HG03378 (cell line): ENCODE measurements at regions not wholly inside any gene's neighbourhood (a gene's known extent, or its start where the extent isn't known, plus 50 kb on each side); places are given as distances from the start of the nearest gene placed in this dataset.
A peak's percentile ranks its signal among the peaks of the same experiment; 100 is the strongest.

ENCODE experiments used
- ATAC-seq: cut with Tn5 transposase; IDR thresholded peaks from one replicate; pipeline ENCODE4 v1.9.1; 2021; ENCODE audit warnings: mild to moderate bottlenecking, moderate library complexity; ENCODE audit not compliant: unreplicated experiment

- no peak for ATAC-seq
Observed at GRCh38 chr6:6834356-6835222, 246.1 kb downstream of the LY86 start.

- ATAC-seq = no peak
Observed at GRCh38 chr6:6835223-6835503, 246.6 kb downstream of the LY86 start.

- ATAC-seq = no peak
Observed at GRCh38 chr6:6836609-6837406, 248.3 kb downstream of the LY86 start.

GRCh38 chr6:6837541-6838080 is 249.1 kb downstream of the LY86 start:
- ATAC-seq = no peak

GRCh38 chr6:6840831-6841291 is 252.3 kb downstream of the LY86 start:
- ATAC-seq = peak; percentile 96

- no peak for ATAC-seq
Observed at GRCh38 chr6:6841571-6841970, 253.1 kb downstream of the LY86 start.

- no peak for ATAC-seq
Observed at GRCh38 chr6:6842291-6842690, 253.8 kb downstream of the LY86 start.

GRCh38 chr6:6843057-6843627 is 254.6 kb downstream of the LY86 start:
- ATAC-seq = no peak

GRCh38 chr6:6843777-6844176 is 255.3 kb downstream of the LY86 start:
- ATAC-seq = no peak

- no peak for ATAC-seq
Observed at GRCh38 chr6:6844530-6844929, 256.0 kb downstream of the LY86 start.

- ATAC-seq = no peak
Observed at GRCh38 chr6:6845603-6846002, 257.1 kb downstream of the LY86 start.

- ATAC-seq = no peak
Observed at GRCh38 chr6:6847591-6847990, 259.1 kb downstream of the LY86 start.

- no peak for ATAC-seq
Observed at GRCh38 chr6:6851059-6851948, 256.5 kb upstream of the RREB1 start.

GRCh38 chr6:6851949-6852261 is 255.9 kb upstream of the RREB1 start:
- ATAC-seq = no peak

- ATAC-seq = peak; percentile 85
Observed at GRCh38 chr6:6856538-6857523, 250.9 kb upstream of the RREB1 start.

- no peak for ATAC-seq
Observed at GRCh38 chr6:6857528-6857927, 250.2 kb upstream of the RREB1 start.

GRCh38 chr6:6858533-6858982 is 249.2 kb upstream of the RREB1 start:
- no peak for ATAC-seq

- no peak for ATAC-seq
Observed at GRCh38 chr6:6859105-6859504, 248.7 kb upstream of the RREB1 start.

- no peak for ATAC-seq
Observed at GRCh38 chr6:6859722-6860121, 248.0 kb upstream of the RREB1 start.
